Mesenteric fat pad (tissue), 1 donor: ENCODE measurements at regions not wholly inside any gene's neighbourhood (a gene's known extent, or its start where the extent isn't known, plus 50 kb on each side); places are given as distances from the start of the nearest gene placed in this dataset.

ENCODE experiments used
- DNase-seq: peaks from one replicate; pipeline ENCODE4 v3.0.0-alpha.2; 2020; ENCODE audit warnings: low spot score
- donor health status: DM: yes; HTN: yes; CAD: no.

DNA sequence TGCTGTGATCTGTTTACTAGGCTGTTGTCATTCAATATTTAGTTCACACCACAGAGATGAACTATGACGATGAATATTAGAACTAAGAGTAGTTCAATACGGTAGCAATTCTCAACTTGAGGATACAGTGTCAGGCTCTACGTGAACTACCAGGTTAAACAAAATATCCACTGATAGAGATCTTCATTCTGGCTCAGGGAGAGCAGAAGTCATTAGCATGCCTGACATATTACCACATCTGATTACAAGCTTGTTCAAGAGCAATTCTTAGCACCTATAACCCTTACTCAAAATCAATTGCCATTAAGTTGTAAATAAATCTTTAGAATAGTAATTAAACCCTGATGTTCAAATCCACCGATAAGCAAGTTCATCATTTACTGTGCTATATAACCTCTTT is 207.2 kb downstream of the CHRM3 start:
- DNase-seq: no peak

DNA sequence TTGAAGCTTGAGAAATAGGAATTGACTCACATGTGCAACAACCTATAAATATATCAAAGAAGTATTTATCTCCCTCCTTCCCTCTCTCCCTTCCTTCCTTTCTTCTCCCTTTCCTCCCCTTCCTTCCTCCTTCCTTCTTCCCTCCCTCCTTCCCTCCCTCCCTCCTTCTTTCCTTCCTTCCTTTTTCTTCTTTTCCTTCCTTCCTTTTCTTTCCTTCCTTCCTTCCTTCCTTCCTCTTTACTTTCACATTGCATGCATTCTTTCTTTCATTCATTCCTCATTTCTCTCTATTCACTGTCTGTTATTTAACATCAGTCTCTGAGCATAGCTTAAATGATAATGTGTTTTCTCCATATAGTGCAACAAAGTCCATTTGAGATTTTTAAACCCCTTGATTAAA is 214.2 kb downstream of the CHRM3 start:
- no peak for DNase-seq

DNA sequence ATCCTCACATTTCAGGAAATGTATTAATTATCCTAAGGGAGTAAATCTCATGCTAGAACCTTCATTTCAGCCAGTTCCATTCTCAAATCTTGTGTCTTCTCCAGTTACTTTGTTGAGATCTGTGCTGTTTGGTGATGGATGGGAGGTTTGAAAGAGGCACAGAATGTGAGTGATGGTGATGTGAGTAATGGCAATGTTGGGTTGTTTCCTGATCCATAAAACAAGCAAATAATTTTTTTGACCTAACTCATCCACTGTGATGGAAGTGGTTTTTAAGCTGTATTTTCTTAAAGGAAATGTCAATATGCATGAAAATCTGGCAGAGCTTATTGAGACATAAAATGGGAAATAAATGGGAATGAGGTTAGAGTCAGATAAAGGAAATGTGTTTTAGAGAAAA is 214.7 kb downstream of the CHRM3 start:
- DNase-seq: no peak

DNA sequence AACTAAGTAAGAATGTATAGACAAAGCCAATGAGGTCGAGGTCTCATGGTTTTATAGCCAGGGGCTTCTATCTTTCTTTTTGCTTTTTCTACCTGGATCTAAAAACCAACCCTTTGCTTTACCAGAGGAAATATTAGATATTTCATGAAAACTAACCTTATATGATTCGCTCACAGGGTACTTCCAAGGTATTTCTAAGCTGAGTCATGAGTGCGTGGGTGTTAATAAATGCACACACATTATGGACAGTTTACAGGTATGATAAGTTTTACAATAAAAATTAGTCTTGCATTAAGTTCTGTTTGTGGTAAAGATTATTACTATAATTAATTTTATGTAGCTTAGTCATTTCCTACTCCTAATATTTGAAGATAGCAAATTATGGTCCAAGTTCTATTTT is 217.2 kb downstream of the CHRM3 start:
- DNase-seq: no peak

DNA sequence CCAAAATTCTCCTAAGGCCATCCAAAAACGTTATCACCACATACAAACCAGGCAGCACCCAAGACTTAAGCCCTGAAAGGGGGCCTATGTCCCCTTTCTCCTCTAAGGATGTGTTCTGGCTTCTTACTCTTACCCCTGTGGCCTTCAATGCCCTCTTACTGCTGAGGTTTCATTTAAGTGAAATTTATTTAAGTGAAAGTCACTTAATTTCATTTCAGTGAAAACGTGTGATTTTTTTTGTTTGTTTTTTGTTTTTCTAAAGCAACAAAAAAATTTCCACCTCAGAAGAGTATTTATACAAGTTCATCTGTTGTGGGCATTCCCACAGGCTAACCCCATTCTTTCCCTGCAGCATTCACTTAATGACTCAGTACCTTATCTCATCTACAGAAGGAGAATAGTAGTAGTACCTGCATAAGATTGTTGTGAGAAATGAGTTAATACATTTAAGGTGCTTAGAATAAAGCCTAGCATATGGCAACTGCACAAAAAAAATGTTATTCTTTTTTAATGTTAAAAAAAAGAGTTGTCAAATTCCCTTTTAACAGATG is 220.6 kb downstream of the CHRM3 start:
- DNase-seq: no peak

DNA sequence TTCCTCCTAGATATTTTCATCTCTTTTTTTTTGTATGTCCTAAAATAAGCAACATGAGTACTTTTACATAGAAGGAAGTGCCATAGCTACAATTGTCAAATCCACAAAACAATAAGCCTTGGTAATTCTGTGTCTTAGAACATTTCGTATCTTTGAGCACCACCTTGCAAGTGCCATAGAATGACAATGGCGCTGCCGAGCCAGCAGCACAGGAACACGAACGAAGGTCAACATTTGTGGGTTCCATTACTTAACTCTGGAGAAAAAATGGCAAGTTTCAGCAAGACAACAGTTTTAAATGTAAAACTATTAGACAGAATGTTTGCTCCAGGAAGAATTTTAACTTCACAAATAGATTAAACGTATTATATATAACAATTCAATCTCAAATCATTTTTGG is 222.1 kb downstream of the CHRM3 start:
- no peak for DNase-seq

DNA sequence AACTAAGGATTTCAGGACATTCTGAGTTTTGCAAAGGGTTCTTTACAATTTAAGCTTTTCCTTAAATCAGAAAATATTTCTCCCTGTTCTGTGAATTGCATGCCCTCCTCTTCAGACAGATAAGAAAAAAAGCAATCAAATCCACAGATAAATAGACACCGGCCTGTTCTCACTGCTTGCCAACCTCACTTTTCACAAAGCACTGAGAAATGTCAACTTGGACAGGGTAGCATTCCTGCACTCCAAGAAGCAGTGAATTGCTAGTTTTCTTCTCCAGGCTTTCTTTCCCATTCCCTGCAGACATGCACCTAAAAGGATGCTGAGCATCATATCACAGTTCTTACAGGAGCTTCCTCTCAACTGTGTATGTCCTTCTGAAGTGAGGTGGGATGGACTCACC is 226.0 kb downstream of the CHRM3 start:
- no peak for DNase-seq

DNA sequence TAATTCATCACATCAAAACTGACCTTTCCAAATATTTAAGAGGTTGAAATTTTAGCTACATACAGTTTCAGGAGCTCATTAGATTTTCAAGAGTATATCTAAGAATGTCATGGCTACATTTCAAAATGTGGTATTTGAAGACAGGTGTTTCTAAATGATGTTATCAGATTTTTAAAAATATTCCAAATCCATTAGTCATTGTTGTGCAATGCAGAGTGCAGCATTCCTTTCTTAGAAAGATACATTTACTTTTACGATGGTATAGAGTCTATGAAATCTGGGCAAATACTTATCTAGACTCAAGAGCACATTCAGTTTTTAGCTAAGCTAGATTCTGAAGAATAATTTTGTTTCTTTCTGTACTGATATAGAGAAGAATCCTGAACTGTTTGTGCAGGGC is 230.3 kb downstream of the CHRM3 start:
- DNase-seq: no peak

DNA sequence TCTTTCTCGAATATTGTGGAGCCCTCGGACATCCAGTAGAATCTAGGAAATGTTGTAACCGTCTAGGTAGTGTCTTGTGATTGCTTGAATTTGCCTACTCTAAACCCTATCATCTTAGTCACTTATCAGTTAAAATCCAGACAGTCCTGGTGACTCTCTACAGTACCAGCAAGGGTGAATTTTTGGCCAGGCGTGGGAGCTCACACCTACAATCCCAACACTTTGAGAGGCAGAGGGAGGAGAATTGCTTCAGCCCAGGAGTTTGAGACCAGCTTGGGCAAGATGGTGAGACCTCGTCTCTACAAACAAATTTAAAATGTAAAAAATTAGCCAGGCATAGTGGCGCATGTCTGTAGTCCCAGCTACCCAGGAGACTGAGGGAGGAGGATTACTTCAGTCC is 230.9 kb downstream of the CHRM3 start:
- no peak for DNase-seq

DNA sequence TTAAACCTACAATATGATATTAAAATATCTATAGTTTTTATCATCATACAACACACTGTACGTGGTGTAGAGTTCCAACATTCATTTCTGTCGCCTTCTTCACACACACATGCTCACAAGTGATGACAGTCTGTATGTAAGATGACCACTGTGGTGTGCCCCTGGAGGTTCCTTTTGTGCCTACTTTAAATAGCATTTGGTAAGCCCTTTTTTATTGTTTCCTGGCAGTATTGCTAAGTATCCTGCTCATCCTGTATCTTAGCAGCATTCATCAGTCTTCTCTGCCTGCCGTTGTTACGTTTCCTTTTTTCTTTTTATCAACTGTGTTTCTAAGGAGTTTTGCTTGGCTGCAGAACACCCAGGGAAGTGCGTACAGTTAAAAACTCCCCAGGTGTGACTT is 231.4 kb downstream of the CHRM3 start:
- no peak for DNase-seq

DNA sequence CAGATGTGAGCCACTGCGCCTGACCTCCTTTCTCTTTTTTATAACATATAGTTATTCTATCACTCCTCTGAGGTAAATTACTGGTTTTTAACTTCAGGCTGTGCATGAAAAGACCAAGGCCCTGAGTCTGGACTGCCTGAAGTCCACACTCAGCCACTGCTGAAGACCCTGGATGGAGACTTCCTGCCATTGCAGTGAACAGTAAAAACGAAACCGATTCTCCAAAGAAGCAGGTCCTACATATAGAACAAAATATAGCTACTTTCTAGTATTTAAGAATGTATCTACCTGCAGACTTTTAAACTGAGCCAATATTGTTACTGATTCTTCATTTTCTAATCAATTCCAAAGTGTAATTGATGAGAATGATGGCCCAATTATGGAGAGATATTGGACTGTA is 232.8 kb downstream of the CHRM3 start:
- DNase-seq: no peak

DNA sequence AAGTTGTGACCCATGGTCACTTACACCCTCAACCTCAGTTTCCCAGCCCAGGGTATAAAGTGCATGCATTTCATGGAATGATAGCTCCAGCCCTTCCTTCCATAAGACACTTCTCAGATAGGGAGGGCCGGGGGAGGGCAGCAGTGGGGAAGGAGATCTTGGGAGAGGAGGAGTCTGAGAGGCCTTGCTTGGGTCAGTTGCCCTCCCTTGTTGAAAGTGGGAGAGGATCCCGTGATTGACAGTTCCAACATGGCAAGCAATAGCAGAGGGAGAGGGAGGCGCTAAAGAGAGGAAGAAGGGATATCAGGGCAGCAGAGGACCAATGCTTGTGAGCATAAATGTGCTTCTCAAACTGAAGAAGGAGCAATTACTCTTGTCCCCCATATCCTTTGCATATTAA is 244.4 kb downstream of the CHRM3 start:
- no peak for DNase-seq

DNA sequence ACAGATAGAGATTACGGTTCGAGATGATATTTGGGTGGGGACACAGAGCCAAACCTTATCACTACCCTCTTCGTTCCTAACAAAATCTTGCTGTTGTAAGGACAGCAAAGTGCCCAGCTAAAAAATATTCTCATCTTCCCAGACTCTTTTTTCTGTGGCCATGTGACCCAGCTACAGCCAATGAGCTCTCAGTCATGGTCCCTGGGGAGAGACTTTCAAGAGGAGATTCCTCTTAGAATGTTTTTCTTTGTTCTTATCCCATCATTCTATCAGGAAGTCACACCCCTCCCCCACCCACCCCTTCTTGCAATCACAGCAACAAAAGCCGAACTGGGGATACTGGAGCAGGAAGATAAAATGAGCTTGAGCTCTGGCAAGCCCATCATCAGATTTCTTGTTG is 247.1 kb downstream of the CHRM3 start:
- DNase-seq: no peak

DNA sequence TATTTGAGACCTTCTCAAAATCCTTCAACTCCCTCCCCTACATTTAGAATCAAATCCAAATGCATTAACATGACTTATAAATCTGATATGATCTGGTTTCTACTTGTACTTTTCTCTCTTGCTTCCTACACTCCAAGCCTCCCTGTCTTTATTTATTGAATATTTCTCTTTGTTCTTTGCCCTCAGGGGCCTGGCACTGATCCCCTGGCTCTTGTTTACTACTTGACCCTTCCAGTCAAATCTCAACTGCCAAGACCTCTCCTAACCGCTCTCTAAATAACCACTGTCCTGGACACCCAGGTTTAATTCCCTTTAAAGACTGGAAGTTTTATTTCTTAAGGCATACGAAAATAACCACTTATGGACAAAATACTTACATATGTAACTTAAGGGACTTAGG is 248.9 kb downstream of the CHRM3 start:
- DNase-seq: no peak

DNA sequence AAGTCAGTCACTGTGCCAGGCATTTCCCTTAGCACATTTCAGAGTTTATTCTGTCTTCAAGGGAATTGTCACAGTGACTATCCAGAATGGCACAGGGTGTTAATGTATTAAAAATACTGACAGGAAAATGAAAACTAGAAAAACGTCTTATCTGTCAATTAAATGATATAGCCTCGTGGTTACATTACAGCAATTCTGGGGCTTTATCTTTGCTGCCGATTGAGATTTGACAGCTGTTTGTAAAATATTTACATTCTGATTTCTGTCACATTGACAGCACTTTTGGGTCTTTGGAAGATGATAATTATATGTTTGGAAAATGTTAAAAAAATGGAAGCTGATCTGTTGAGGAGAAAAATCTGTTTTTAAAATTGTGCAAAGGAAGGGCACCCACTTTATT is 250.0 kb downstream of the CHRM3 start:
- no peak for DNase-seq

DNA sequence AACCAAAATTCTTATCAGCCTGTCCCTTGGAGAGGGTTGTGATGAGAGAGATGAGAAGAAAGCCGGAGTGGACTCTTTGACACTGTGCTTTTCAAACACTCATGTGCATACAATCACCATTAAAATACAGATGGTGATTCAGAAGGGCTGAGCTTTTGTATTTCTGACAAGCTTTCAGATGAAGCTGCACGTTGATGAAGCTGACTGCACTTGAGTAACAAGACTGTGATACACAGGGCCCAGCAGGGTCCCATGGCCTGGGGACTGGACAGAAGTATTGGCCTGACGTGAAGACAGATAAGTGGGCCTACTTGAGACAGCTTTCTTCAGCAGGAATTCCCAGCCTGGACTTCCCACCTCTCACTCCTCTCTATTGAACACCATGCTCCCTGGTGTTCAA is 258.2 kb downstream of the CHRM3 start:
- no peak for DNase-seq

DNA sequence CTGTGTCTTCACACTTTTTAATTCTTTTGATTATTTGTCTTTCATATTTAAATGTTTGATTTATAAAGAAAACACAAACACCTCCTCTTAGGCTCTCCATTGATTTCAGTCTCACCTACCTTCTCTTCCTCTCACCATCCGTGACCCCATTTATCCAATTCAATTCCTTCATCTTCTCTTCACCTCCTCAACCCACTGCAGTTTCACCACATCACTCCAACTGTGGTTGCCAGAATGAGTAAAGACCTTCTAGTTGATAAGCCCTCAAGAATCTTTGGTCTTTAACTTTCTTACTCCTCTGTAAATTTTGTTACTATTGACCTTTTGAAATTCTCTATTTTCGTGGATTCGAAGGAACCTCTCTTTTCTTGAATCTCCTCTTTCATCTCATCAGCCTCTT is 260.7 kb downstream of the CHRM3 start:
- no peak for DNase-seq

DNA sequence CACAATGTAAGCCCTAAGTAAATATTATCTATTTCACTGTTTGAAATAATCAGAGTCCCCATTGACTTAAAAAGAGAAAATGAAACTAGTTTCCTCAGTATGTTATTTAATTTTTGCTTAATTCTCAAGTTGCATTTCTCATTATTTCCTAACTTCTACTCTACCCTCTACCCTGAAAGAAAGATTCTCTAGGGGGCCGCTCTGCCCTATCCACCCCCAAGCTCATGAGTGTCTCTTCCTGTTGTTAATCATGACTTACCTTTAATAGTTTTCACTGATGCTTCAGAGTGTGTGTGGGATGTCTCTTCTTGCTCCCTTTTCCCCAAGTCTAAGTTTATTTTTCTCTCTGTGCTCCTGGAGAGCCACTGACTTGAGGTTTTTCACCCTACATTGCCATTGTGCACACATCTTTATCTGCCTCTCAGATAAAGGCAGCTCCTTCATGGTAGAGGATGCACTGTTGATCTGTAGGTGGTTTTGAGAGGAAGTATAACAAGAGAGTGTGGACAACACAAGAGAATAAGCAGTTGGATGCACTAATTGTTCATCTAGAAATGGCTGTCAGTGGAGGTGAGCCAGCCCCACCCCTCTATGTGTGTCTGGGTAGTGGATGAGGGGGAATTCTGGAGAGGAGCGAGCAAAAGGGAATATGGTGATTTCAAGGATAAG is 261.7 kb downstream of the CHRM3 start:
- no peak for DNase-seq

DNA sequence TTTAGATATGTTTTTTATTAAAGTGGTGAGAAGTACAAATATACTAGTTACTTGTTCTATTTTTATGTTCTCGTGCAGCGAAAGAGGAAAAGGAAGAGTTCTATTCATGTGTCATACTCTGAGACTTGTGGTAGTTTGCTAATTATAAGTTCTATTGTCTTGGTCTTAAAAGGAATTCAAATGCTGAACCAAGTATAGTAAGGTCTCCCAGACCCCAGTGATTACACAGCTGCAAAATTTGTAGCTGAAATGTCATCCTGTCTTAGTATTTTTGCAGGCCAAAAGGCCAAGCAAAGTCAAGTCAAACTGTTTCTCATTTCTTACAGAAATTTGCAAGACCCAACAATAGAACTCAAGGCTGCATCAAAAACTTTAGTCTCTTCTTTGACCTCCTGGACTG is 268.7 kb downstream of the CHRM3 start:
- no peak for DNase-seq

DNA sequence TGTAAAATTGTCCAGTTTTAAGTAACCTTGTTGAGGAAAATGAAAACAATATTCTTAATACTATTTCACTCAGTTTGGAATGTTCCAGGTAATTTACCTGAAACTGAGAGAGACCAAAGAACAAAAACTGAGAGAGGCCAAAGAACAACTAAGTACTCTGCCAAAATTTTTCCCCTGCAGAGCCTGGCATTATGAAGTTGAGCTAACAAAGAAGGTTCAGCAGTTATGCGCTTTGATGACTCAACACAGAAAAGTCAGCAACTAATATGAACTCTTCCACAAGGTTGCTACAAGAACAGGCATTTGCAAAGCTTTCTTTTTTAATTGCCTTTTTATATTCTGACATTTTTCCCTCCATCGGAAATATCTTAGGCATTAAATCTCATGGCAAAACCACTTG is 270.9 kb downstream of the CHRM3 start:
- DNase-seq: no peak

DNA sequence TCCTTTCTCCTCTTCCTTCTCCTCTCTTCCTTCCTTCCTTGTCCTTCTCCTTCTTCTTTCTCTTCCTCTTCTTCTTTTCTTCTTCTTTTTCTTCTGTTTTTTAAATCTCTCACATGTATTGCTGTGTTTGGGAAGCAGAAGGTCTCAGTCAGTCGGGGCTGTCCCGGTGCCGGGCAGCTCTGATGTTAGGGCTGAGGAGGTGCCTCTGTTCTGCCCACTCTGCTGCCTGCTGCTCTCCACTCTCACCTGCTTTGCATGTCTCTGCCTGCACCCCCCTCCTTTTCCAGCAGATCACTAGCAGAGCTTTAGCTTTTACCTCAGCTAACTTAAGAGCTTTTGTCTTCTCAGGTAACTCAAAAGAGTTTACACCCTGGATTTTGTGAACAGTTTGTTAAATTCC is 276.6 kb downstream of the CHRM3 start:
- DNase-seq: no peak

DNA sequence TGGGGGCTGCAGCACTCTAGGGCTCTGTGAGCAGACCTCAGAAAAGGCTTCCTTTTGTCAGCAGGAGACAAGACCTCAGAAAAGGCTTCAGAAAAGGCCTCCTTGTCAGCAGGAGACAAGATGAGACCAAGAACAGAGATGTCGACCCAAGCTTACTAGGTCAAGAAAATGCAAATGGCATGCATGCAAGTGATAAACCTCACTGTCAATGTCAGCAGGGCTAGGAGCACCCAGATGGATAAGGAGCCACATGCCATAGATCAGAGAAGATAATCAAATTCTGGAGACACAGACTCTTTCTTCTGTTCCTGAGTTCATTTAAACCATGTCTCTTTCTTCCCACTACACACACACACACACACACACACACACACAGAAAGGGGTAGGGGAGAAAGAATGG is 285.9 kb downstream of the CHRM3 start:
- DNase-seq: no peak

DNA sequence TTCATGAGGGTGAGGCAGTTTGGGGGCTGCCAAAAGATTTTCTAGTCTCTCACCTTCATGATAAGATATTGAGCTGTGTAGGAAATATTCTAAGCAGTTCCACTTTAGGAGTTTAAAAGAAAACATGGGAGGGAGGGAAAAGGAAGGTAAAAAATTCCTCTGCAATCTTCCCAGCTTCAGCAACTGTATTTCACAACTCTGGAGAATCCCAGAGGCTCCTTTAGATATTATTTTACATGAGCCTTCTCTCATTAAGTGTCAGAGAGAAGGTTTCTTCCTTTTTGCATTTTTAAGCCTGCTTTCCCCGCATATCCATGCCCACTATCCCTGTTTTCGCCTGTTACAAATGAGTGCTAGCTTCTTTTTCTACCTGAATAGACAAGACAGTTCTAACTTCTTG is 289.4 kb downstream of the CHRM3 start:
- DNase-seq: no peak
